PC-9 (cell line): ENCODE measurements at regions not wholly inside any gene's neighbourhood (a gene's known extent, or its start where the extent isn't known, plus 50 kb on each side); places are given as distances from the start of the nearest gene placed in this dataset.

Experiments
- BruUV-seq: library from RNA; stranded (reverse); fragments of 400-500 nt; replicated peaks from 2 replicates; lab custom pipeline; 2021; lab: Mats Ljungman, UMichigan
- CTCF ChIA-PET: fragments of 300-600 bp; sonication (Branson Sonifier 250); formaldehyde crosslinking; loops from one replicate; lab custom pipeline; 2022; ENCODE audit warnings: antibody characterized with exemption; lab: Charles Lee
- POLR2A ChIA-PET: fragments of 300-600 bp; sonication (Branson Sonifier 250); formaldehyde crosslinking; loops from one replicate; lab custom pipeline; 2022; ENCODE audit warnings: antibody characterized with exemption; ENCODE audit not compliant: unreplicated experiment; lab: Charles Lee
- DNase-seq, 2 experiments: peaks; one replicate each; pipeline versions ENCODE4 v3.0.0 to v3.0.0-alpha.2; 2015 to 2022; ENCODE audit warnings: mixed read lengths in 1 of 2
- H2AFZ ChIP-seq: fragments of 200-600 bp; sonication (generic); 2 replicates; pipeline ENCODE4 v1.8.1; 2017; ENCODE audit warnings: antibody characterized with exemption
- H3F3A ChIP-seq: fragments of 200-600 bp; sonication (generic); 2 replicates; pipeline ENCODE4 v1.8.1; 2017; ENCODE audit warnings: antibody characterized with exemption, mild to moderate bottlenecking, low read depth; ENCODE audit not compliant: insufficient read depth
- H3K27ac ChIP-seq: fragments of 200-600 bp; sonication (generic); 2 replicates; pipeline ENCODE4 v1.6.1; 2016; ENCODE audit warnings: mixed run types
- H3K27me3 ChIP-seq: fragments of 200-600 bp; sonication (generic); 2 replicates; pipeline ENCODE4 v1.6.1; 2016; ENCODE audit warnings: low read depth, mixed run types; ENCODE audit not compliant: insufficient read depth
- H3K36me3 ChIP-seq: fragments of 200-600 bp; sonication (generic); 2 replicates; pipeline ENCODE4 v1.6.1; 2016; ENCODE audit warnings: low read depth, mixed run types
- H3K4me1 ChIP-seq: fragments of 200-600 bp; sonication (generic); replicated peaks from 2 replicates; pipeline ENCODE4 v1.6.1; 2016; ENCODE audit warnings: mixed run types; ENCODE audit not compliant: insufficient read depth
- H3K4me2 ChIP-seq: fragments of 200-600 bp; sonication (generic); 2 replicates; pipeline ENCODE4 v1.6.1; 2017; ENCODE audit warnings: mixed run types
- H3K4me3 ChIP-seq: fragments of 200-600 bp; sonication (generic); 2 replicates; pipeline ENCODE4 v1.6.1; 2016; ENCODE audit warnings: mixed run types
- H3K79me2 ChIP-seq: fragments of 200-600 bp; sonication (generic); 2 replicates; pipeline ENCODE4 v1.6.1; 2017; ENCODE audit warnings: low read depth, mixed run types
- H3K9me2 ChIP-seq: fragments of 200-600 bp; sonication (generic); 2 replicates; pipeline ENCODE4 v1.8.1; 2017; ENCODE audit warnings: mild to moderate bottlenecking; ENCODE audit not compliant: insufficient read depth
- H3K9me3 ChIP-seq: fragments of 200-600 bp; sonication (generic); 2 replicates; pipeline ENCODE4 v1.8.1; 2016; ENCODE audit warnings: low read depth; ENCODE audit not compliant: insufficient read depth
- H4K20me1 ChIP-seq: fragments of 200-600 bp; sonication (generic); 2 replicates; pipeline ENCODE4 v1.8.1; 2017; ENCODE audit not compliant: insufficient read depth
- EZH2 ChIP-seq: fragments of 200-600 bp; sonication (generic); IDR thresholded peaks from 2 replicates; pipeline ENCODE4 v1.8.0; 2017; ENCODE audit warnings: antibody characterized with exemption, low read depth
- intact Hi-C: fragments of 100-400 bp; cut with micrococcal nuclease; formaldehyde crosslinking; loops from one replicate; pipeline ENCODE4 v1.10.0; 2022; ENCODE audit not compliant: unreplicated experiment
- TF ChIP-seq, protein P1 (sequence below): fragments of 200-600 bp; sonication (generic); conservative IDR thresholded peaks from 2 replicates; pipeline ENCODE4 v1.6.1; 2017; ENCODE audit warnings: mixed run types, antibody characterized with exemption, mild to moderate bottlenecking, moderate library complexity

DNA sequence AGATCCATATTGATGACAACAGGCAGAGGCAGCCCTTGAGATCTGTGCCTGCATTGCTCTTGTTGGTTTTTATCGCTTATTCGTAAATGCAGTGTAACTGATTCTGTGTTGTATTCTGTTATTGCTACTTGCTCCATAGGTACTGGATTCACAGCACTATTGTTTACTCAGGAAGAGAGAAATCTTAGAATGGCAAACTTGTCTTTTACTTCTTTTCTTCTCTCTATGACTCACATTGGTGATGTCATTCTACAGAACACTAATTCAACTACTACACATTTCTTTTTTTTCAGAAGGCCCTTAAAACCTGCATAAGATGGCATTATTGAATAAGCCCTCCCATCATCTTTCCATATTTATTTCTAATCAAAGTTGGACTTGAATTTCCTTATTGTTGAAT is 201.0 kb upstream of the GBE1 start:
- Histone ChIP-seq H3K9me3 (no peaks in the 10 kb centered on the region), H3K4me3 (no peak overlapping the region), H4K20me1 (no peaks in the 10 kb centered on the region), H2AFZ (no peak overlapping the region), H3K4me1 (no peaks in the 10 kb centered on the region), H3K4me2 (no peak overlapping the region), H3F3A (no peaks in the 10 kb centered on the region), H3K27ac (no peak overlapping the region), H3K27me3 (no peaks in the 10 kb centered on the region), H3K79me2 (no peaks in the 10 kb centered on the region), H3K36me3 (no peaks in the 10 kb centered on the region), H3K9me2 (no peaks in the 10 kb centered on the region)
- POLR2A ChIA-PET = no interaction called here
- no peak for TF ChIP-seq EZH2
- TF ChIP-seq, protein P1, sequence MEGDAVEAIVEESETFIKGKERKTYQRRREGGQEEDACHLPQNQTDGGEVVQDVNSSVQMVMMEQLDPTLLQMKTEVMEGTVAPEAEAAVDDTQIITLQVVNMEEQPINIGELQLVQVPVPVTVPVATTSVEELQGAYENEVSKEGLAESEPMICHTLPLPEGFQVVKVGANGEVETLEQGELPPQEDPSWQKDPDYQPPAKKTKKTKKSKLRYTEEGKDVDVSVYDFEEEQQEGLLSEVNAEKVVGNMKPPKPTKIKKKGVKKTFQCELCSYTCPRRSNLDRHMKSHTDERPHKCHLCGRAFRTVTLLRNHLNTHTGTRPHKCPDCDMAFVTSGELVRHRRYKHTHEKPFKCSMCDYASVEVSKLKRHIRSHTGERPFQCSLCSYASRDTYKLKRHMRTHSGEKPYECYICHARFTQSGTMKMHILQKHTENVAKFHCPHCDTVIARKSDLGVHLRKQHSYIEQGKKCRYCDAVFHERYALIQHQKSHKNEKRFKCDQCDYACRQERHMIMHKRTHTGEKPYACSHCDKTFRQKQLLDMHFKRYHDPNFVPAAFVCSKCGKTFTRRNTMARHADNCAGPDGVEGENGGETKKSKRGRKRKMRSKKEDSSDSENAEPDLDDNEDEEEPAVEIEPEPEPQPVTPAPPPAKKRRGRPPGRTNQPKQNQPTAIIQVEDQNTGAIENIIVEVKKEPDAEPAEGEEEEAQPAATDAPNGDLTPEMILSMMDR = no peak
- CTCF ChIA-PET = no interaction called here
- BruUV-seq = no TSS peak
- intact Hi-C loops = no loop called here
- DNase-seq = no peak

DNA sequence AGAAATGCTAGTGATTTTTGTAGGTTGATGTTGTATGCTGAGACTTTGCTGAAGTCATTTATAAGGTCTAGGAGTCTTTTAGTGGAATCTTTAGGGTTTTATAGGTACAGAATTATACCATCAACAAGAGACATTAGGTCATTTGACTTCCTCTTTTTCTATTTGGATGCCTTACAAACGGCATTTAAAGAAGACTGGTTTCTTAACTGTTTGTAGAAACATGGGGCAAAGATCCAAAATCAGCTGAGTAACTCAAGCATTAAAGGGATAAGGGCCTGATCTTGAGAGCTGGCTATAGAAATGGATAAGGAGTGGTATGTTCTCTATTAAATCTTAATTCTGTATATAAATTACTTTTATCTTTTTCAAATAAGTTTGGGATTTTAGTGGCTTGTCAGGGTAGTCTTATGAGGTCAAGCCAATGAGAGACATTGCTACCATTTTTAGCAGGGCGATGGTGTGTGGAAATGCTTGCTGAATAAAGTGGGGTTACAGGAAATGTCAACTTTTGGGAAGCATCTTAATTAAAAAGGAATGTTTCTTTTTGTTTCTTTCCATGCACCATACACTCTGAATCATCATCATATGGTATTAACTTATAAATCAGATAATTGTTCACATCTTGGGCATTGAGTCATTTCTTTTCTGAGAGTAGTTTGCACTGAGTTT is 197.7 kb upstream of the GBE1 start:
- no peak overlapping the region for H2AFZ ChIP-seq
- no peak overlapping the region for H3K4me3 ChIP-seq
- no peaks in the 10 kb centered on the region for H3K27me3 ChIP-seq
- no peaks in the 10 kb centered on the region for H3K79me2 ChIP-seq
- no peak overlapping the region for H3K27ac ChIP-seq
- no peak for DNase-seq
- no peaks in the 10 kb centered on the region for H3F3A ChIP-seq
- ChIA-PET CTCF (no interaction called here), POLR2A (no interaction called here)
- TF ChIP-seq, protein P1 = no peak
- TF ChIP-seq EZH2 = no peak
- H3K4me1 ChIP-seq = no peaks in the 10 kb centered on the region
- no peaks in the 10 kb centered on the region for H3K36me3 ChIP-seq
- no peaks in the 10 kb centered on the region for H3K9me2 ChIP-seq
- no peak overlapping the region for H3K4me2 ChIP-seq
- BruUV-seq = no TSS peak
- intact Hi-C loops = no loop called here
- no peaks in the 10 kb centered on the region for H3K9me3 ChIP-seq
- H4K20me1 ChIP-seq = no peaks in the 10 kb centered on the region

DNA sequence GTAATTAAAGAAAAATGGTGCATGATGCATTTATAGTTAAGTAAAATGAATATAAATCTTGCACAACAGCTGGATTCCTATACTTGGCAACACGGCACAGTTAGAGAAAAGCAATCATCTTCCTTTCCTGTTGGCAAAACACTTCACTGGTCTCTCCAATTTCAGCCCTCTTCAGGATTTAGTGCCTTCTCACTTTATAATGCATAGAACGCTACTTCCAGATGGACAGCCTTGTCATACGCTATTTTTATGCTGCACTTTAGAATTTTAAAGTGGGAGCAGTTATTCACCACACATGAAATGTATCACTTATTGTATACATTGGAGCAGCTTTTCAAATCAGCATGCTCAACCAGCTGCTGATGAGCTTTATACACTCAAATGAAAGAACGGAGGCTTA is 194.4 kb upstream of the GBE1 start:
- no peaks in the 10 kb centered on the region for H3K9me3 ChIP-seq
- H3K4me3 ChIP-seq = no peak overlapping the region
- H4K20me1 ChIP-seq = no peaks in the 10 kb centered on the region
- CTCF ChIA-PET = no interaction called here
- H3K4me2 ChIP-seq = no peak overlapping the region
- DNase-seq = no peak
- no peaks in the 10 kb centered on the region for H3K27me3 ChIP-seq
- H3K4me1 ChIP-seq = no peaks in the 10 kb centered on the region
- intact Hi-C loops = no loop called here
- H3F3A ChIP-seq = no peaks in the 10 kb centered on the region
- H3K9me2 ChIP-seq = no peaks in the 10 kb centered on the region
- POLR2A ChIA-PET = no interaction called here
- H3K79me2 ChIP-seq = no peaks in the 10 kb centered on the region
- no TSS peak for BruUV-seq
- no peaks in the 10 kb centered on the region for H3K36me3 ChIP-seq
- no peak overlapping the region for H2AFZ ChIP-seq
- no peak overlapping the region for H3K27ac ChIP-seq
- TF ChIP-seq, protein P1 = no peak
- no peak for TF ChIP-seq EZH2
